HG03066 (cell line): ENCODE measurements at regions not wholly inside any gene's neighbourhood (a gene's known extent, or its start where the extent isn't known, plus 50 kb on each side); places are given as distances from the start of the nearest gene placed in this dataset.

ENCODE experiments used
- ATAC-seq: cut with Tn5 transposase; IDR thresholded peaks from one replicate; pipeline ENCODE4 v1.9.1; 2021; ENCODE audit warnings: low read depth; ENCODE audit not compliant: unreplicated experiment

DNA sequence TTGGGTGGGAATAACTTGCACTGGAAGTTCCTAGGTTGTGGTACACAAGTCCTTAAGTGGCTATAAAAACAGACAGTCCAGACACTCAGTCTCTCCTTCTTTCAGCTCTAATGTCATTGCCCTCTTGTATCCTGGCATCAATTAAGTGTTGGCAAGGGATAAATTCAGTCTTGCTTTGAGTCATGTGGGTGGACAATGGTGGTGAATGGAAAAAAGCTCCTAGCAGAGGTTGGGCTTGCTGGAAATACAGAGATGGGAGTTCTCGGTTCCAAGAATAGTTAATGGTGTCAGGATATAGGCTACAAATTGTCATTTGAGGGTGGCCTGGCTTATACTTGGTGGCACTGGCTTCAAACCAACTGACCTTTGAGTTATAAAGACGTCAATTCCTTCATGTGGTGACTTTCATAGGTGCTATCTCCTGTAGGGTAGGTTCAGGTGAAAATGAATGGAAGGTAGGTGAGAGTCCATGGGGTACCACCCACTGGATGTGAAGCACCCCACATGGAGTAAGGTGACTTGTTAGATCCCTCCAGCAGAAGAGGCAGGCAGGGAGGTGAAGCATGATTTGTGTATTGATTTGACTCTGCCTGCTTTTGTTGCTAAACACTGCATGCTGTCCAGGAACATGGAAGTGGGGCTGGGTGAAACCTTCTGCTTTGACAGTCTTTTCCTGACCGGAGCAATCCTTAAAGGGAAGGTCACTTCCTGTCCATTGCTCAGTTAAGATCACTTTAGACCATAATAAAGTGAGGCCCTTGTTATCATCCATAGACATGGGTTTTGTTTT, 102.0 kb downstream of the LACC1 start:
- no peak for ATAC-seq

GRCh38 chr13:43983373-43983772, 103.7 kb downstream of the LACC1 start:
- ATAC-seq = no peak

DNA sequence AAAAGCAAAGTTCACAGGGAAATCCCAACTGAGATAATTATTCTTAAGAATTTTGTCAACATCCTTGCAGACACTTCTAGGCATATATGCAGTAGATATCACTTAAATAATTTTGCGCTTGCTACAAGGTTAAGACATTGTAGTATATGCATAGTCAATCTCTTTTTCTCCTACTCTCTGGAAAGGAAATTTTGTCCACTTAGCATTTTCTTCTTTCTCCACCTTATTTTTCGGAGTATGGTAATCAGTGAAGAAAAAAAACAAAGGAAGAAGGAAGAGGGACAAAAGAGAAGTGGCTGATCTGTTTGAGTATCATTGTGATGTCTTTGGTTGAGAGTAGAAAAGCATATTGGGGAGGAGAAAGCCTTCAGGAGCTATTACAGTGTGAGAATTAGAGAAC, 104.6 kb downstream of the LACC1 start:
- no peak for ATAC-seq

GRCh38 chr13:43985422-43986072, 105.8 kb downstream of the LACC1 start:
- ATAC-seq = no peak

DNA sequence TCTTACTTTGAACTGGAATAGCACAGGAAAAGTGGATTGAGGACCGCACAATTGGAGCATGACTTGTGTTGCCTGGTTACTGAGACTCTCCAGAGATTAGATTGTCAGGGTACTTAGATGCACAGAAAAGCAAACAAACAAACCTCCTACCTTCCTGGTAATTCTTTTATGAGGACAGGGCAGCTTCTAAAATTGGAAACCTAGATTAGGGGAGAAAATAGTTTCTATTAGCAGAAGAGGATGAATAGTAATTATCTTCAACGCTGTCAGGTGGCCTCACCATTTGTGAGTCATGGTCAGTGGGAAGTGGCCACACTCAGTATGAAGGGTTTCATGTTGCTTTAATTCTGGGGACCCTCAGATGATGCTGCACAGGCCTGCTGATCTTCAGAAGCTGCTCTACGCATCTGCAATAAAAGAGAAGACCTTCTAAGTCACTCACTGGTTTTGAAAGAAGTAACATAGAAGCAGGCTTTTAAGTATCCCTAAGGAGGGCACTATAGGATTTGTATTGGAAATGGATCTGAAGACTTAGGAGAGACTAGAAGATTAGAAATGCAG, 106.8 kb downstream of the LACC1 start:
- ATAC-seq = no peak

DNA sequence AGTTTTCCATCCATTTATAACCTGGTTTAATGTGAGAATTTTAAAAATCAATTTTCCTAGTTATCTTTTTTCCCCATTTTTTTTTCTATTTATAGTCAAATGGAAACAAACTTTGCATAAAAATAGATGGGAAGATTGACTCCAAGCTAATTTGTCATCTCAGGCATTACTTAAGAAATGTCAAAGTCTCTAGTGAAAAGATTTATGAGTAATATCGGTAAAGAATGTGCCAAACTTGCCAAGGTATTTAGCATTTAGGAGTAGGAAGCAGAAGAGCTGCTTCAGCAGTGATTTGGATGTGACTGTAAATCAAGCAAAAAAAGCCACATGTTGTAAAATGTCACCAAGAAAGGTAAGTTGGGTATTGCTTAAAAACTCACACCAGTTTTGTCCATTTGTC, 108.6 kb downstream of the LACC1 start:
- ATAC-seq = no peak

GRCh38 chr13:43990021-43990420, 110.3 kb downstream of the LACC1 start:
- ATAC-seq = no peak

DNA sequence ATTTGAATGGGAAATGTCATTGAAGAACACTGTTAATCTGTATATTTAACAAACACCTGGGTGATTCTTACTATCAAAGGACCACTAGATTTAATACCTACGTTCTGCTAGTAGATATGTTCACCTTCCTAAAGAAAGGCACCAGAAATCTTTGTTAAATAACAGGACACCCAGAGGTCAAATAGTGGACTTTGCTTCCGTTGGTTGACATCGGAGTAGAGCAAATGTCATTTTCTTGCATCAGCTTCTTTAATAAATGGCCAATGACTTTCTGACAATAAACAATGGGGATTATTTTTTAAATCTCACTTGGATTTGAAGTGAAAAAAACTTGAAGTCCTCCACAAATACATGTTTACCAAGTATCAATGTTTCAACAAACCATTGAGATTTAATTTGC, 111.1 kb downstream of the LACC1 start:
- ATAC-seq = no peak

- ATAC-seq = no peak
Measured at GRCh38 chr13:43991773-43992201, 112.1 kb downstream of the LACC1 start.

DNA sequence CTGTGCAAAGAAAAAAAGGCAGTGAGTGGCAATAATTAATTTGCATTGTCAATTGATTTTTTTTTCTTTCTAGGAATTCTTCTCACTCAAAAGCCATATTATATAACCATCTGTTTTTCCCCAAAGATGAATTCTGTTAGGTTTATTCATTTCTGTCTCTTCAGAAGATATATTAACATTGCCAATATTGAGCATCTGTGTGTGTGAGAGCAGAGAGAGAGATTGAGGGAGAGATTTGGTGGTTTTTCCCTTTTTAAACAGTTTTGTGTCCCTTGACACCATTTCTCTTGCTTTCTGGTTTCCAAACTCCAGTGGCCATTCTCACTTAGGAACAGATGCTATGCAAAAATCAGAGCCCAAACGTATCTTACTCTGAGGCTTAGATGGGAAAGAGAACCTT, 112.5 kb downstream of the LACC1 start:
- ATAC-seq = no peak

DNA sequence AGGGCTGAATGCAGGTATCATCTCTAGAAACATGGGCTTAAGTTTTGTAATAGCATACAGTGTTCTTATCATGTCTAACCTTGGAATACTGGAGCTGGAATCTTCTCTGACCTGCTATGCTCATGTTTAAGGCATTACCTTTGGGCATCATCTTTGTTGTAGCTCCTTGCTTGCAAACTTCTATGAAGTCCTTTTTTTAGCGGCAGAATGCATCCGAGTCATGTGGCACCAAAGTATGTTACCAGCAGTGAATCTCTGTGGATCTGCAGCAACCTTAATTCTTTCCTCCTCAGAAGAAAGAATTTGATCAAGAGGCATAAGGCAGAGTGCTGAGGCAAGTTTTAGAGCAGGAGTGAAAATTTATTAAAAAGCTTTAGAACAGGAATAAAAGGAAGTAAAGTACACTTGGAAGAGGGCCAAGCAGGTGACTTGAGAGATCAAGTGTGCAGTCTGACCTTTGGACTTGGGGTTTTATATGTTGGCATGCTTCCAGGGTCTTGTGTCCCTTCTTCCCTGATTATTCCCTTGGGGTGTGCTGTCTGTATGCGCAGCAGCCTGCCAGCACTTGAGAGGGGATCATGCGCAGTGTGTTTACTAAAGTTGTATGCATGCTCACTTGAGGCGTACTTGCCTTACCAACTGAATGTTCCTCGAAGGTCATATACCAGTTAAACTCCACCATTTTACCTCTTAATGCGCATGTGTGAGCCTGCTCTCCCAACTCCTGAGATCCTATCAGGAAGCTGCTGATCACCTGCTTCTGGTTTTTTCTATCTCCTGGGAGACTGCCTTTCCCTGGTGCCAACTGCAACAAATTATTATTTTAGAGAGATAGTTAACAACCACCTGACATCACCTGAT, 115.5 kb downstream of the LACC1 start:
- no peak for ATAC-seq

- no peak for ATAC-seq
Measured at GRCh38 chr13:43996221-43996620, 116.5 kb downstream of the LACC1 start.

- no peak for ATAC-seq
Measured at GRCh38 chr13:44003481-44003880, 123.8 kb downstream of the LACC1 start.

DNA sequence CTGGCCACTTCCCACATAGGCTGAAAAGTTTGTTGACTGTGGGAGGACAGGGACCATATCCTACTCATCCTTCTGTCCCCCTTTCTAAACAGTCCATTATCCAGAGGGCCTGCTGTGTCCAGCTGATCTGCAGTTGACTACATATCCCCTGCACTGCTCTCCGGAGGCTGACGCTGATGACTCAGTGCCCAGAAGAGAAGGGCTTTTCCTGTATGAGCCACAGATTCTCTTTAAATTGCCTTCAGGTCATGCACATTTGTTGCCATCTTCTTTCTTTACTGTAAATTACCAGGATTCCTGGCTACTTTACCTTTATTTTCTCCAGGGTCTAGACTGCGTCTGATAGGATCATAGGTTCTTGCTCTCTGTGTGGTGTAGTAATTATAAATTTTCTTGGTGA, 125.2 kb downstream of the LACC1 start:
- no peak for ATAC-seq

DNA sequence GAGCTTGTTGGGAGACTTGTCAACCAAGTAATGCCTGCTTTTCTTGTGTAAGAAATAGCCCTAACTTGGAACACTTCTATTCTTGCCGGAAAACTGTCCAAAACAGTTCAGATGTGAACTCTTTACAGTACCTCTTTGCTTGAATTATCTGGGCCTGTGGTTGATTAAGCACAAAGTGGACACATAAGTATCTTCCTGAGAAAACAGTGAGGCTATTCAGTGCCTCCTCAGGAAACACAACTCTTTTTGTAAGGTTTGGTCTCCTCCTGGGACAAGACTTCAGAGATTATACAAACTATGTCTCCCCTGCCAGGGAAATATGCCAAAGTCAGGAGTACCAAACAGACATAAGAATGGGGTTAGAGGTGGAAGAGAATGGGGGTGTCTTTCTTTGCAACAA, 127.7 kb downstream of the LACC1 start:
- no peak for ATAC-seq

- ATAC-seq = no peak
Measured at GRCh38 chr13:44011036-44011435, 131.3 kb downstream of the LACC1 start.

GRCh38 chr13:44012910-44013757, 133.4 kb downstream of the LACC1 start:
- ATAC-seq = no peak

DNA sequence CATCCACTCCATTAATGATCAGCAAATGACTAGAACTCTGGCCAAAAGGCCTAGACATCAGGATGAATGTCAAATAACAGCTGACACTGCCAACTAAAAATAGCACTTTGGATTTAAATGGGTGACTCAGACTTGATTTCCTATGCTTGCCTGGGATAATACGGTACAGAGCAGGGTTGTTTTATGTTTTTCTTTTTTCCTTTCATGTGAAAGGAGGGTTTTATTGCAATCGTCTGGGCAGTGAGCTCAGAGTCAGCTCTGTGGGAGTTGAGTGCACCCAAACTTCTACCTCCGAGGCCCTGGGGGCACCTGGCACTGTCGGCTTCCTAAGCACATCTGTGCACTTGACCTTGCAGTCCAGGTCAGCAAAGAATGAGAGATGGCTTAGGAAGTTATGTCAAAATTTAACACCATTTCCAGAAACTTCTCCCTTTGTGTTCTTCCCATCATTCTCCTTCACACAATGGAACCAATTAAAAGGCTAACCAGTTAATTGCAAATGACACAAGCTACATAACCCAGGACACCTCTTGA, 134.1 kb downstream of the LACC1 start:
- no peak for ATAC-seq

GRCh38 chr13:44014501-44014900, 134.8 kb downstream of the LACC1 start:
- ATAC-seq = no peak

DNA sequence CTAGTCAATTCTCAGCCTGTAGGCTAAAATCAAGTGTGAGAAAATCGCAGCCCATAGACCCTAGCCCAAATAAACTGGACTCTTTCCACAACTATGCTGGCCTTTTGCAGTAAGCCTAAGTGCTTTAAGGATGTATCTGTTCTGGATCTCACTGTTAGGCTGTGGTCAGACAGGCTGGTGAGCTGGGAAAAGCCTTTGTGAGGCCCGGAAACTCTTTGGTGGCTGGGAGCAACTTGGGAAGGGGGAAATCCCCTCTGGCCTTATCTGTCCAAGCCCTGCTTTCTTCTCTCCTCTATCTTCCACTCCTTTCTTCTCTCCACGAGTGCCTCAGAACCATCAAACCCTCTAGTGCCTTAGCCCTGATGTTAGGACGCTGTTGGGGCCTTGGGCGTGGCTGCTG, 135.4 kb downstream of the LACC1 start:
- ATAC-seq = no peak
